ENCODE measurements at regions not wholly inside any gene's neighbourhood (a gene's known extent, or its start where the extent isn't known, plus 50 kb on each side); places are given as distances from the start of the nearest gene placed in this dataset.

DNA sequence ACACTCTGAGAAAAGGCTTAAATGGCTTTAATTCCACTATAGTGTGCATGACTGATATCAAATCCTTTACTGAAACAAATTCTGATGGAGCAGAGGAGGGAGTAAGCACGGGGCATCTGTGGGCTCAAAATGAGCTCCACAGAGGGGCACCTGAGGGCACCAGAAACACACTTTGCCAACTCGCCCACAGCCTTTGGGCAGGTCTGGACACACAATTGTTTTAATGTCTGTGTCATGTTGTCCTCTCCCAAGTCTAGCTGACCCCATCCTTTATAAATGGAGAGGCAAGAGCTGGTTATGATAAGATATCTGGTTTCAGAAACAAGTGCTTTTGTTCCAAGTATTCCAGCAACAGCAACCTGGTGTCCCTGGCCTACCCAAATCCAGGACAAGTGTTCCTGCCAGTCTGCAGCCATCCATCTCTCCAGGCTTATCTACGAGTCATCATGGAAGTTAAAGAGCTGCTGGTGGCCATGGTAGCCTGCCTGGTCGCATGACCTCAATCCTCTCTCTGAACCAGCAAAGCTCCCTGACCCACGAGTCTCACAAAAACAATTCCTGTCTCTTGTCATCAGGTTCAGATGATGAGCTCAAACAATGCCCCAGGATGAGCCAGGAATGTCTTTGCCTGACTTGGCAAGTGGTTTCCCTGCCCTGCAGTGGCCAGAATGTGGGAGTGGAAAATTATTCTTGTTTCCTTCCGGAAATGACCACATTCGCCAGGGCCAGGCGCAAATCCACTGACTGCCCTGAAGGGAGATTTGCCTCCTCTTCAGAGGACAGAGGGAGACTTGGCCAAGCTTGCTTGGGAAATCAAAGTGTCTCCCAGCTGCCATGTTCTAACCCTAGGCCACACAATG lies 64.4 kb upstream of the TPM1 start:
- no peak for DNase-seq (ENCODE audit: low spot score)

DNA sequence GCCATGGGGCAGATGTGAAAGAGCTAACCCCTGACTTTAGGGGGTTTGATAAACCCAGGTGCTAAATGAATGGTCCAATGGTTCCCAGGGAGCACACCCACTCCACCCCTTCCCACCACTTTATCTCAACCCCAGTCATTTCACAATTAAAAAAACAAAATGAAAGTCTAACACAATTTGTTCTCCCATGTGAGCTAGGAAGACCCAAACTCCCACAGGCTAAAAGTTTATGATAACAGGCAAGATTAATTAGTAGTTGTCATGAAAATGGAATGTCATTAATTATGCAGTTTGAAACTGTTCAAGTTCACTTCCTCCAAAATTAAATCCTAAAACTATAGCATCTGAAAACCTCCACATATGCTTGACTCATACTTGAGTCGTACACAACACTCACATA lies 63.3 kb upstream of the TPM1 start:
- no peak overlapping the region for H3K4me3 Mint-ChIP-seq
- no peaks in the 10 kb centered on the region for H3K36me3 Mint-ChIP-seq (ENCODE audit: low read depth)
- no peak for DNase-seq (ENCODE audit: low spot score)
- no peaks in the 10 kb centered on the region for H3K9me3 Mint-ChIP-seq
- no peaks in the 10 kb centered on the region for H3K4me1 Mint-ChIP-seq (ENCODE audit: low read depth)
- peaks cover 3% of the 10 kb centered on the region for H3K27me3 Mint-ChIP-seq (ENCODE audit: low read depth)
- H3K27ac Mint-ChIP-seq, result no peak overlapping the region

More for the DNA sequence above, 64.4 kb upstream of the TPM1 start:
- Mint-ChIP-seq H3K36me3 (ENCODE audit: low read depth) (no peaks in the 10 kb centered on the region), H3K4me1 (ENCODE audit: low read depth) (no peaks in the 10 kb centered on the region), H3K27ac (no peak overlapping the region), H3K9me3 (no peaks in the 10 kb centered on the region), H3K4me3 (no peak overlapping the region), H3K27me3 (ENCODE audit: low read depth) (peaks cover 3% of the 10 kb centered on the region)

DNA sequence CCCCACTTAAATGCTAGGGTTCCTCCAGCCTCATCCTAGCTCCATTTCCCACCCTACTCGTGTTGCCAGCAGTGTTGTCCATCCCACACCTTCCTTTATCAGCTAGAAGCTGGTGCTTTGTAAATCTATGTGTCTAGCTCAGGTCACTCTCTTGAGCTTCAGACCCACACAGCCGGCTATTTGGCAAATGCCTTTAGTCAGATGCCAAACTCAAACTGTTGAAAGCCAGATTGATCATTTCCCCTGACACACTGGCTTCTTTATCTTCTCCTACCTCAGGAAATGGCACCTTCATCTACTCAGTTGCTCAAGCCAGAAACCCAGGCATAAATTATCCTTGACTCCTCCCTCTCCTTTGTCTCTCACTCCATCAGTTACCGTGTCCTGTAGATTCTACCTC lies 61.5 kb upstream of the TPM1 start:
- H3K4me3 Mint-ChIP-seq, result no peak overlapping the region
- H3K27me3 Mint-ChIP-seq (ENCODE audit: low read depth), result peaks cover 8% of the 10 kb centered on the region
- no peaks in the 10 kb centered on the region for H3K36me3 Mint-ChIP-seq (ENCODE audit: low read depth)
- no peaks in the 10 kb centered on the region for H3K4me1 Mint-ChIP-seq (ENCODE audit: low read depth)
- no peaks in the 10 kb centered on the region for H3K9me3 Mint-ChIP-seq
- no peak for DNase-seq (ENCODE audit: low spot score)
- no peak overlapping the region for H3K27ac Mint-ChIP-seq

DNA sequence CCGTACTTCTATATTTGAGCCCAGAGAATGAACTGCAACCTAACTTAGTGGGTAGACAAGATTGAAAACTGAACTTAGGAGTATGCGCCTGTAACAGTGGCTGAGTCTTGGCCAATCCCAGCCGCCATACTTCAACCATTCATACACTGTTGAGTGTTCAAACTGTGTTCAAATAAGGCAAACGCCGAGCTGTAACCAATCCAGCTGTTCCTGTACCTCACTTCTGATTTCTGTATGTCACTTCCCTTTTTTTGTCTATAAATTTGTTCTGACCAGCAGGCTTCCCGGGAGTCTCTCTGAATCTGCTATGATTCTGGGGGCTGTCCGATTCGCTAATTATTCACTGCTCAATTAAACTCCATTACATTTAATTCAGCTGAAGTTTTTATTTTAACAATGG lies 58.6 kb upstream of the TPM1 start:
- no peak overlapping the region for H3K4me3 Mint-ChIP-seq

DNA sequence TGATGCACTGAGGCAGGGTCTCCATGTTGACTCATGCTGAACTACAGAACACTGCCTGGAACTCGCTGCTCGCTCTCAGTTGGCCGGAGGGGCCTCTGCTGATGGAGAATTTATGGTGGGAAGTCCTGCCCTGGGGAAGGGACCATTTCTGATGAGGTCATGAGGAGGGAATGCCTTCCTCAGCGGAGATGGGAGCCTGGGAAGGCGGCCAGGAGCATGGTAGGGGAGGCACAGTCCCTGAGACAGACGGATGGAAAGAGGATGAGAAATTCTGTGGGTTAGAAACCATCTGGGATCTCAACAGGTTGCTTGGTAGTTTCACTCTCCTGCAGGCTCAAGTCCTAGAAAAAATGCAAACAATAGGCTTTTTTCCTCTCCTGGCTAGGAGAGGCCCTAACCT lies 56.8 kb upstream of the TPM1 start:
- DNase-seq (ENCODE audit: low spot score), result no peak
- no peaks in the 10 kb centered on the region for H3K4me1 Mint-ChIP-seq (ENCODE audit: low read depth)
- H3K9me3 Mint-ChIP-seq, result no peaks in the 10 kb centered on the region
- no peaks in the 10 kb centered on the region for H3K36me3 Mint-ChIP-seq (ENCODE audit: low read depth)
- H3K27ac Mint-ChIP-seq, result no peak overlapping the region
- peaks cover 11% of the 10 kb centered on the region for H3K27me3 Mint-ChIP-seq (ENCODE audit: low read depth)
- H3K4me3 Mint-ChIP-seq, result no peak overlapping the region

More for the DNA sequence above, 58.6 kb upstream of the TPM1 start:
- no peak for DNase-seq (ENCODE audit: low spot score)
- Mint-ChIP-seq H3K4me1 (ENCODE audit: low read depth) (no peaks in the 10 kb centered on the region), H3K27ac (no peak overlapping the region), H3K27me3 (ENCODE audit: low read depth) (peaks cover 12% of the 10 kb centered on the region), H3K36me3 (ENCODE audit: low read depth) (no peaks in the 10 kb centered on the region), H3K9me3 (no peaks in the 10 kb centered on the region)

DNA sequence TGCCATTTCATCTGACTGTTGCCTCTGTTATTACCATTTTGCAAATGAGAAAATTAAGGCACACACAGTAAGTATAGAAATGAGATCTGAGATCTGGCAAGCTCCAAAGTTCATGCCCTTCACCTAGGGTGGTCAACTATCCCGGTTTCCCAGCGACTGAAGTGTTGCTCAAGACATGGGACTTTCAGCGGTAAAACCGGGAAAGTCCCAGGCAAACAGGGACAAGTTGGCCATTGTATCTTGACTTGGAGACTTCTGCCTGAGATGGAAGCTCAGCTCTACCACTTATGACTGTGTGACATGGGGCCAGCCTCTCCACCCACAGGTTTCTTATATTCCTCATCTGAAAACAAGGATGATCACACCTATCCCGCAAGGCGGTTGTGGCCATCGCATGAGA lies 55.6 kb upstream of the TPM1 start:
- peaks cover 12% of the 10 kb centered on the region for H3K27me3 Mint-ChIP-seq (ENCODE audit: low read depth)
- DNase-seq (ENCODE audit: low spot score), result no peak
- H3K27ac Mint-ChIP-seq, result no peak overlapping the region
- H3K9me3 Mint-ChIP-seq, result no peaks in the 10 kb centered on the region
- H3K36me3 Mint-ChIP-seq (ENCODE audit: low read depth), result no peaks in the 10 kb centered on the region
- H3K4me3 Mint-ChIP-seq, result no peak overlapping the region
- H3K4me1 Mint-ChIP-seq (ENCODE audit: low read depth), result no peaks in the 10 kb centered on the region

DNA sequence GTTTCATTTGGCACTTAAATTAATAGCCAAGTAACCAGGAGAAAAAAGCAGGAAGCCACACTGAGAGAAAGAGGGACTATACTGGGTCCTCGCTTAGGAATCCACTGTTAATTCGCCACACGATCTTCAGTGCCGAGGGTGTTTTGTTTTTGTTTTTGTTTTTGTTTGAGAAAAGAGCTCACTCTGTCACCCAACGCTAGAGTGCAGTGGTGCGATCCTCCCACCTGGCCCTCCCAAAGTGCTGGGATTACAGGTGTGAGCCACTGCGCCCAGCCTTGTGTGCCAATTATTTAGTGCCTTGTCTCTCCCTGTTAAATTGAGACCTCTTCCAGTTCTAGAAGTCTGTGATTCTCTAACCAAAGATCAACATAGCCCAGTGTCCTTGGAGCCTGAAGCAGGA lies 53.8 kb upstream of the TPM1 start:
- H3K27ac Mint-ChIP-seq, result no peak overlapping the region
- peaks cover 23% of the 10 kb centered on the region for H3K27me3 Mint-ChIP-seq (ENCODE audit: low read depth)
- H3K4me1 Mint-ChIP-seq (ENCODE audit: low read depth), result no peaks in the 10 kb centered on the region
- H3K4me3 Mint-ChIP-seq, result no peak overlapping the region
- H3K9me3 Mint-ChIP-seq, result no peaks in the 10 kb centered on the region
- no peaks in the 10 kb centered on the region for H3K36me3 Mint-ChIP-seq (ENCODE audit: low read depth)
- DNase-seq (ENCODE audit: low spot score), result no peak

DNA sequence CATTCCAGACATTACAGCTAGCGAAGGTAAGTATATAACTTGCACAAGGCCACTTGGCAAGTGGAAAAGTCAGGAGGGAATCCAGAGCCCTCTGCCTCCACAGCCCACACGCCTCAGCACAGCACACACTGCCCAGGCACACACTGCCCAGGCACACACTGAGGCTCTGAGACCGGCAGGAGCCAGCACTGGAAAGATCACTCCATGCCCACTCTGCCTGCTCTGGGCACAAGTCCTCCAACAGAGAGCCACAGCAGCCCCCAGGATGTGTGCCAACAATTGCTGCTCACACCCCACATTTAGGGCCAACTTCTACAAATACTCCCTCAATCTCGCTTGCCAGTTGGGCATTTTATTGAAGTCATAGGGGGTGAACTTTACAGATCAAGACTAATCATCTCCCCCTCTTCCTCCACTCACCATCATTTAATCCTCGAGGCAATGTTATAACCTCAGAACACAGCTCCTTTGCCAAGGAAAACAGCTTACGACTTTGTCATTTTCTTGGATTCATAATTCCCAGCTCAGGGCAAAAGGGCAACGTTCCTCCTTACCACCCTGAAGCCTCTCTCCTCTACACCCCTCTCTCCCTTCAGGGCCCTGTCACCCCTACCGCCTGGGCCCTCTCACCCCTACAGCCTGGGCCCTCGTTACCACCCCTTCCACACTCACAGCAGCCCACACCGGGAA lies 53.0 kb upstream of the TPM1 start:
- no peak for DNase-seq (ENCODE audit: low spot score)
- no peak overlapping the region for H3K27ac Mint-ChIP-seq
- H3K4me1 Mint-ChIP-seq (ENCODE audit: low read depth), result no peaks in the 10 kb centered on the region
- peaks cover 23% of the 10 kb centered on the region for H3K27me3 Mint-ChIP-seq (ENCODE audit: low read depth)
- H3K4me3 Mint-ChIP-seq, result no peak overlapping the region
- H3K9me3 Mint-ChIP-seq, result no peaks in the 10 kb centered on the region
- H3K36me3 Mint-ChIP-seq (ENCODE audit: low read depth), result no peaks in the 10 kb centered on the region

DNA sequence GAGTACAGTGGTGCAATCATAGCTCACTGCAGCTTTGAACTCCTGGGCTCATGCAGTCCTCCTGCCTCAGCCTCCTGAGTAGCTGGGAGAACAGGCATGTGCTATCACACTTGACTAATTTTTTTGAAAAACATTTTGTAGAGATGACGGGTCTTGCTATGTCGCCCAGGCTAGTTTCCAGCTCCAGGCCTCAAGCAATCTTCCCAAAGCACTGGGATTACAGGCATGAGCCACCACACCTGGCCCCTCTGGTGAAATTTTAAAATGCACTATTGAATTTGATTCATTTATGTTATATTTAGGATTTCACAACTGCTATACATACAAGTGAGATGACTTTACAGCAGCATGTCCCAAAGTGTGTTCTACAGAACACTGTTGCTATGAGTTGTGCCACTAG lies 50.8 kb upstream of the TPM1 start:
- H3K9me3 Mint-ChIP-seq, result no peaks in the 10 kb centered on the region
- H3K4me1 Mint-ChIP-seq (ENCODE audit: low read depth), result no peaks in the 10 kb centered on the region
- no peak overlapping the region for H3K27ac Mint-ChIP-seq
- peaks cover 18% of the 10 kb centered on the region for H3K27me3 Mint-ChIP-seq (ENCODE audit: low read depth)
- no peak for DNase-seq (ENCODE audit: low spot score)
- H3K4me3 Mint-ChIP-seq, result no peak overlapping the region
- no peaks in the 10 kb centered on the region for H3K36me3 Mint-ChIP-seq (ENCODE audit: low read depth)

DNA sequence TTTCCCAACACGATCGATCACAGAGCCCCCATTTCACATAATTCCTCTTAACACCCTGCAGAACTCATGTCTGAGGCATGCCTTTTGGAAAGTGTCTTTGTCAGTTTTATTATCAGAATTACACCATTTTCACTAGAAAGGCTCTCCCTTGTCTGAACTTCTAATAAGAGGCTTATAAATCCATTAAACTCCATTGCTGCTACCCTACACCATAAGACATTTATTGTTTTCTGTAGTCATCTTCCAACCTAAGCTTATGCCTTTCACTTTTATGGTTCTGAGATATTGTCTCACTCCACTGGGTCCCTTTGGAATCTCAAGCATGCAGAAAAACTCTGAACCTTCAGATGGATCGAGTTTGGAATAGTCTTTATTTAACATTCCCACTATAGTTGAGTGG lies 50.2 kb upstream of the TPM1 start:
- H3K4me1 Mint-ChIP-seq (ENCODE audit: low read depth), result no peaks in the 10 kb centered on the region
- H3K27me3 Mint-ChIP-seq (ENCODE audit: low read depth), result peaks cover 17% of the 10 kb centered on the region
- H3K27ac Mint-ChIP-seq, result no peak overlapping the region
- no peak for DNase-seq (ENCODE audit: low spot score)
- no peaks in the 10 kb centered on the region for H3K36me3 Mint-ChIP-seq (ENCODE audit: low read depth)
- H3K9me3 Mint-ChIP-seq, result no peaks in the 10 kb centered on the region
- no peak overlapping the region for H3K4me3 Mint-ChIP-seq
